SU-DHL-6 (cell line): ENCODE measurements at regions not wholly inside any gene's neighbourhood (a gene's known extent, or its start where the extent isn't known, plus 50 kb on each side); places are given as distances from the start of the nearest gene placed in this dataset.

Source experiments
- EZH2phosphoT487 ChIP-seq: fragments of 200-600 bp; sonication (generic), shearing (Covaris generic); conservative IDR thresholded peaks from 2 replicates; pipeline ENCODE4 v1.6.1; 2018; ENCODE audit warnings: mild to moderate bottlenecking, antibody characterized with exemption, low read length, moderate library complexity, mixed read lengths
- TF ChIP-seq, protein P1 (sequence below): fragments of 200-600 bp; sonication (generic); IDR thresholded peaks from one replicate; pipeline ENCODE4 v1.5.1; 2017; ENCODE audit warnings: antibody characterized with exemption, mild to moderate bottlenecking, low read length, moderate library complexity; ENCODE audit not compliant: insufficient read depth, poor library complexity, severe bottlenecking

DNA sequence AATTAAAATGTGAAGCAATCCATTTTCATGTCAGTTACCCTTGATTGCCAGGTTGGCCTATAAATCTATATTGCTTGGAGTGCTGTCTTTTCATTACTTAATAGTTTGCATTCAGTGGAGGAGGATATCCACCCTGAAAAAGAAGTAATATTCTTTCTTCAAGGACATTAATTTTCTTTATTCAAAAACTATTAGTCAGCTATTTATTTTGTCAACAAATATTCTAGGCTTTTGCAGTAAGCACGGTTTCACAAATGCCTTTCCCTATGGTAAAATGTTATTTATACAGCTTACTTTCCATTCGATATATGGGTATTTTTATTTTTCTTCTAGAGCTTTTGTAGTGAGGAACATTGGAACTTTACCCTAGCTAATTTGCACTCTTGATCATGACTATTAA lies 1176.9 kb upstream of the NUDT12 start:
- TF ChIP-seq EZH2phosphoT487: no peak
- TF ChIP-seq, protein P1, sequence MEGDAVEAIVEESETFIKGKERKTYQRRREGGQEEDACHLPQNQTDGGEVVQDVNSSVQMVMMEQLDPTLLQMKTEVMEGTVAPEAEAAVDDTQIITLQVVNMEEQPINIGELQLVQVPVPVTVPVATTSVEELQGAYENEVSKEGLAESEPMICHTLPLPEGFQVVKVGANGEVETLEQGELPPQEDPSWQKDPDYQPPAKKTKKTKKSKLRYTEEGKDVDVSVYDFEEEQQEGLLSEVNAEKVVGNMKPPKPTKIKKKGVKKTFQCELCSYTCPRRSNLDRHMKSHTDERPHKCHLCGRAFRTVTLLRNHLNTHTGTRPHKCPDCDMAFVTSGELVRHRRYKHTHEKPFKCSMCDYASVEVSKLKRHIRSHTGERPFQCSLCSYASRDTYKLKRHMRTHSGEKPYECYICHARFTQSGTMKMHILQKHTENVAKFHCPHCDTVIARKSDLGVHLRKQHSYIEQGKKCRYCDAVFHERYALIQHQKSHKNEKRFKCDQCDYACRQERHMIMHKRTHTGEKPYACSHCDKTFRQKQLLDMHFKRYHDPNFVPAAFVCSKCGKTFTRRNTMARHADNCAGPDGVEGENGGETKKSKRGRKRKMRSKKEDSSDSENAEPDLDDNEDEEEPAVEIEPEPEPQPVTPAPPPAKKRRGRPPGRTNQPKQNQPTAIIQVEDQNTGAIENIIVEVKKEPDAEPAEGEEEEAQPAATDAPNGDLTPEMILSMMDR: no peak
